ENCODE measurements at regions not wholly inside any gene's neighbourhood (a gene's known extent, or its start where the extent isn't known, plus 50 kb on each side); places are given as distances from the start of the nearest gene placed in this dataset. TPM values are rescaled to one million over a fixed set of nuclear protein-coding genes. Genes with fewer than 3 reads are reported as not detected.

Small RNA genes in the stretch of these regions (small RNA-seq; reads per million reads assigned to genes)
- gene MIR4778 (not detected), gene RN7SL635P (not detected), gene VTRNA2-2P (not detected)
